Midbrain (tissue), 1 donor: ENCODE measurements at regions not wholly inside any gene's neighbourhood (a gene's known extent, or its start where the extent isn't known, plus 50 kb on each side); places are given as distances from the start of the nearest gene placed in this dataset.
"Not testable (repeated sequence)": the region's sequence is repeated elsewhere in the genome, so short reads cannot be mapped to it uniquely, and the experiment has no call there.

Experiments
- DNase-seq: peaks from one replicate; lab custom pipeline; 2025; lab: John Stamatoyannopoulos, UW

DNA sequence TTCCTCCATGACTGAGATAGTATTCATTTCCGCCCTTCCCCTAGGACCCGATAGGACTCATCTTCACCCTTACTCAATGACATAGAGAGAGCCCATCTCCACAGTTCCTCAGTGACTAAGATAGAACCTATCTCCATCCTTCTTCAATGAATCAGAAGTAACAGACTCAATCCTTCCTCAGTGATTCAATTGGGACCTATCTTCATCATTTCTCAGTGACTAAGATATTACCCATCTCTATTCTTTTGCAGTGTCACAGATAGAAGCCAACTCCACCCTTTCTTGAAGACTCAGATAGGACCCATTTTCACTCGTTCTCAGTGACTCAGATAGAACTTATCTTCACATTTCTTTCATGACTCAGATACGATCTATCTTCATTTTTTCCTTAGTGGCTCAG lies 164.6 kb downstream of the FBXO4 start:
- DNase-seq, result no peak

DNA sequence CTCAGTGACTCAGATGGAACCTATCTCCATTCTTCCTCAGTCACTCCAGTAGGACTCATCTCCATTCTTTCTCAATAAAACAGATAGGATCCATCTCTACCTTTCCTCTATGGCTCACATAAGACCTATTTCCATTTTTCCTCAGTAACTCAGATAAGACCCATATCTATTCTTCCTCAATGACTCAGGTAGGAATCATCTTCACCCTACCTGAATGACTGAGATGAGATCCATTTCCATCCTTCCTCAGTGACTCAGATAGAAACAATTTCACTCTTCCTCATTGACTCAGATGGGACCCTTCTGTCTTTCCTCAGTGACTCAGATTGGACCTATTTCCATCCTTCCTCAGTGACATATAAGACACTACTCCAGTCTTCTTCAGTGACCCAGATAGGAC lies 165.1 kb downstream of the FBXO4 start:
- DNase-seq, result no peak

DNA sequence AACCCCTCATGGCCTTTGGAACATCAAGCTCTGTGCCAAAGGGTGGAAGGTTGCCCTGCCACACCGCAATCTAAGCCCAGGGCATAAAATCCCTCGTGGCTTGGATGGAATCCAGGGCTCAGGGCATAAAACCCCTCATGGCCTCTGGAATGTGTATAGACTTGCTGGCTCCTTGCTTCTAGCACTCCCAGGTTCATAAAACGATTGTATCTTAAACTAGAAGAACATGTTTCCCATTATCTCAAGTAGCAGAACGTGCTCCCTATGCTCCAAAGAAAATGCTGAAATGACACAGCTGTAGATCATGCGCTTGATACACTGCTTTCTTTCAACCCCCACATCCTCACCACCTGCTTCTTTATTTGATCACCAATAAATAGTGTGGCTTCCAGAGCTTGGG lies 174.8 kb downstream of the FBXO4 start:
- DNase-seq, result not testable (repeated sequence)

DNA sequence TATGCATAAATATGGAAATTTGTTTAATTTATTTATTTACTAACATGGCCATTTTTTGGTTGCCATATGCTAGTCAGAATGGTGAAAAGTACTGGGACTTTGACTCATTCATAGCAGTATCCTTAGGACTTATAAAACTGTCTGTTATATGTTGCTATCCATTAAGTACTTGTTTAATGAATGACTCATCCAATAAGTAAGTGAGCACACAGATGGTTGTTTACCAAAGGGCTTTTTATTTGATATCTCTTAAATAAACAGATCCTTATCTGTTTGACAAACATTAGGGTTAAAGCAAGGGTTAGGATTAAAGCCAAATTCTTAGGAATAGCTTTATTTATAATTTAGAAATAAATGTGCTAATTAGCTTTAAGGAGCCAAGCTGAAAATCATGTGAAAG lies 183.4 kb downstream of the FBXO4 start:
- DNase-seq, result no peak

DNA sequence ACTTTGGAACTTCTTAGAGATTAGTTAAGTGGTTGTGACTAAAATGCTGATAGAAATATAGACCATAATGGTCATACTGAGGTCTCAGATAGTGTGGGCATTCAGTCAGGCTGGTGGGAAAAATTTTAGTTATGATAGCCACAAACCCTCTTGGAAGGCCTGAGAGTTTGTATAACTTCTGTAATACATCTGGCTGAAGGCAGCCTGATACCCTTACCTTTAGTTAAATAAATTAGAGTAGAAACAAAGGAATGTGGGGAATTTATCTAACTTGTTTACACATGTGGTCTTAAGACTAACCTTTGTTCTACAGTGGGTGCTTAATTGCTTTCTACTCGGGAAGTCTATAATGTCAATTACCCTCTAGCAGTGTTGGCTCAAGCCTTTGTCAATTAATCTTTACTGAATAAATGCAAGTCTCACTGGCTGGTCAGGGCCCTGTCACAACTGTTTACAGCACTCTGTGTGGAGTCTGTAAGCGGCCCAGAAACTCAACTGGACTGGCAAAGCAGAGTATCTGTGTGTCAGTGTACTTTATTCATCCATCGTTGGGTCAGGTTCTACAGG lies 184.0 kb downstream of the FBXO4 start:
- no peak for DNase-seq

DNA sequence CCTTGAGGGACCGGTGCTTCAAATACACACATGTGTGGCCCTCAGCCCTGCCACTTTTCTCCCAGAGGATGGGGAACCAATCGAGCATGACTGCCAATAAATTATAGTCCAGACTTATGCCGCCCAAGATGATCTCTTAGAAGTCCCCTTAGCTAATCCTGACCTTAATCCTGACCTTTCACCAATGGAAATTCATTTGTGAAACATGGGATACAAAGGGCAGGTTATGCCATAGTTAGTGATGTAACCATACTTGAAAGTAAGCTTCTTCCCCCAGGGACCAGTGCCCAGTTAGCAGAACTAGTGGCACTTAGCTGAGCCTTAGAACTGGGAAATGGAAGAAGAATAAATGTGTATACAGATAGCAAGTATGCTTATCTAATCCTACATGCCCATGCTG lies 190.6 kb downstream of the FBXO4 start:
- not testable (repeated sequence) for DNase-seq

DNA sequence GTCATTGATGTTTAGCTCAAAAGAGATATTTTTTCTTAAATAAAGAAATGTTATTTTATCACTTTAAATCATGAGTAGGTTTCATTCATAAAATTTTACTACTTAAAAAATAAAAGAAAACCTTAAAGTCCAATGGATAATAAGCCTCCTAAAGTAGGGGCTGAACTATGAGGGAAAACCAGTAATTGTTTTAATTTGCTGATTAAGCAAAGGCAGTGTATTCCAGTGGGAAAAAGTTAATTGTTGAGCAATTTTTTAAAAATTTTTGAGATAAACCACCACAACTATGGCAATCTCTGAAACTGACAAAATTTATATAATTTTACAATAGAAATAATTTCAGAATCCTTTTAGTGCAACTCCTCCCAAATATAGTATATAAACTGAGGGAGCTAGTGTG lies 195.0 kb downstream of the FBXO4 start:
- no peak for DNase-seq

DNA sequence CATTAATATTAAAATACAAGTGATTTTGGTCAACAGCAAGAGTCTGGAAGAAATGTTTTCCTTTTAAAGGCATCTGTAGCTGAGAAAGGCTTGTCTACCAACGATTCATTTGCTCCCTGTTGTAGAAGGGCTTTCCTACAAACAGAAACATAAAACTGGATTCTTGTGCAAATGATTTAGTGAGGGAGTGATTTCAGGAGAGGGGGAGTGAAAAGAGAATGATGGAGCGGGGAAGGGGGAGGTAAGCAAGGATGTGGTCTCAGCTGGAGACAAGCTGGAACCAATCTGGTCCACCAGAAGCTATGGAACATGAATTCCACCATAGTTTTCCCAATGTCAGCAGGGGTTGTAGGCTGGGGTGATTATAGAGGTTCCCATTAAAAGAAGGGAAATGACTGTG lies 196.3 kb downstream of the FBXO4 start:
- no peak for DNase-seq

DNA sequence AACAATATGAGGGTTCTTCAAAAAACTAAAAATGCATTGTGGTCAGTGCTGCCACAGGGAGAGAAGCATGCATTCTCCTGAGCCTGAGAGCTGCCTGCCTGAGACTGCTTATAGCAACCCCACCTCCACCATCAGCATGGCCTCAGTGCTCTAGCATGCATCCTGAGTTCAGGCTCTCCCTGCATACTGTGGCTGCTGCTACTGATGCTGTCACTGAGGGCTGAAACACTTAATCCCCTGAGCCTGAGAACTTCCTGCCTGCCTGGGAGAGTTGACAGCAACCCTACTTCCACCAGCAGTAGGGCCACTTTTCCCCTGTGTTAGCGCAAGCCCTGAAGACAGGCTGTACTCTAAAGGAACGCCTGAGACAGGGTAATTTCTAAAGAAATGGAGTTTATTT lies 206.0 kb downstream of the FBXO4 start:
- no peak for DNase-seq

DNA sequence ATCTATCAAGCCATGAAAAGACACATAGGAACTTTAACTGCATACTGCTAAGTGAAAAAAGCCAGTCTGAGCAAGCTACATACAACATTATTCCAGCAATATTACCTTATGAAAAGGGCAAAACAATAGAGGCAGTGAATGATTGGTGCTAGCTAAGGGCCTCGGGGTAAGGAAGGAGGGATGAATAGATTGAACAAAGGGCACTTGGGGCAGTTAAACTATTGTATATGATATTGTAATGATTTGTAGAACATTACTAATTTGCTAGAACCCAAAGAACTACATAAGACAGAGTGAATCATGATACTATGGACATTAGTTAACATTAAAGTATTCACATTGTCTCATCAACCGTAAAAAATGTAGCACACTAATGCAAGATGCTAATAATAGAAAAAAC lies 218.3 kb downstream of the FBXO4 start:
- no peak for DNase-seq

DNA sequence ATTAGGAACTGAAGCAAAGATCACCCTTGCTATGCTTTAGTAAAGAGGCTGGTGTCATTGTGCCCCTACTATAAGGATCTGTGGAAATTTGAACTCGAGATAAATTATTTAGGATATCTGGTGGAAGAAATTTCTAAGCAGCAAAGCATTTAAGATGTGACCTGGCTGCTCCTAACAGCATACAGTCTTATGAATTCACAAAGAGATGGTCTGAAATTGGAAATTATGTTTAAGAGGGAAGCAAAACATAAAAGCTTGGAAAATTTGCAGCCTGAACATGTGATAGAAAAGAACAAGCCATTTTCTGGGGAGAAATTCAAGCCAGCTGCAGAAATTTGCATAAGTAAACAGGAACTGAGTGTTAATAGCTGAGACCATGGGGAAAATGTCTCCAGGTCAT lies 223.7 kb downstream of the FBXO4 start:
- DNase-seq, result no peak

DNA sequence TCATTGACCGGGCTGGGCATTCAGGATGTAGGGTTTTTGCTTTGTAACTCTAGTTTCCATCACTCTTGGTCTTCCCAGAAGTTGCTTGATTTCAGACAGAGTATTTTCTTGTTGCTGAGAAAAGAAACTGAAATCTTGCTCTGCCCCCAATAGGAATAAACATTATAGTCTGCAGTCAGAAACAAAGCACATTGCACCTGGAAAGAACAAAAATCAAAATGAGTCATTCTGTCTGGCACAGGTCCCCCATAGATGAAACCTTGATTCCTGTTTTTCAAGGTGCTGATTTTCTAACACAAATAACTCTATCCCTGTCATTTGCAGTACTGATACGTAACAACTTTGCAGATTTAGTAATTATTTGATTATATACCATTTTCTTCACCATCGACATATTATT lies 232.1 kb downstream of the FBXO4 start:
- DNase-seq, result no peak

DNA sequence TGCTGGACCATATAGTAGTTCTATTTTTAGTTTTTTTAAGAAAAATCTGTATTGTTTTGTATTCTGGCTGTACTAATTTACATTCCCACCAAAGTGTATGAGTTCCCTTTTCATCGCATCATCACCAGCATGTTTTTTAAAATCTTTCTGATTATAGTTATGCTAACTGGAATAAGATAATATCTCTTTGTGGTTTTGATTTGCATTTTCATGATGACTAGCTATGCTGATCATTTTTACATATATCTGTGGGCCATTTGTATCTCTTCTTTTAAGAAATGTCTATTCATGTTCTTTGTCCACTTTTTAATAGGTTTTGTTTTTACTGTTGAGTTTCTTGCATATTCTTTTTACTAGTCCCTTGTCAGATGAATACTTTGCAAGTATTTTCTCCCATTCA lies 238.0 kb downstream of the FBXO4 start:
- DNase-seq, result no peak

DNA sequence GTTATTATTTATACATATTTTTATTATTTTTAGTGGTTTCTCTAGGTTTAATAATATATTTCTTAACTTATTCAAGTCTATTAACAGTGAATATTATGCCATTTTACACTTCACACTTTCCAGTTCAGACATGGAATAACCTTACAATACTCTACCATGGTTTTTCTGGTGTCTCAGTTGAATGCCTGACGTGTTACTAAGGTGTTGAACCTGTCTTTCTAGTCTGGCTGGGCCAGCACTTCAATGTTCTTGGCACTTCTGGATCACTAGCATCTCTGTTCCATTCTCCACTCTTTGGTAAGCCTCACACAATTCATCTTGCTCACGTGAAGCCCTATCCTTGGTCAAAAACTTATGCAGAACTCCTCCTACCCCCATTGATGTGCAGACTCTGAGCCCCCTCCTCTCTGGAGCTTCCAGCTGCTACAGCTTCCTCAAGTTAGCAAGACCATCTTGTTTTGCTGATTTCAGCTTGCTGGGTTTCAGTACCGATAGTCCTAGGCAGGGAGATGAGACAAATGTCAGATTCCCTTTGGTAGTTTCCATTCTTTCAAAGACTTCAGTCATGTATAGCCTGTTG lies 243.1 kb downstream of the FBXO4 start:
- no peak for DNase-seq

DNA sequence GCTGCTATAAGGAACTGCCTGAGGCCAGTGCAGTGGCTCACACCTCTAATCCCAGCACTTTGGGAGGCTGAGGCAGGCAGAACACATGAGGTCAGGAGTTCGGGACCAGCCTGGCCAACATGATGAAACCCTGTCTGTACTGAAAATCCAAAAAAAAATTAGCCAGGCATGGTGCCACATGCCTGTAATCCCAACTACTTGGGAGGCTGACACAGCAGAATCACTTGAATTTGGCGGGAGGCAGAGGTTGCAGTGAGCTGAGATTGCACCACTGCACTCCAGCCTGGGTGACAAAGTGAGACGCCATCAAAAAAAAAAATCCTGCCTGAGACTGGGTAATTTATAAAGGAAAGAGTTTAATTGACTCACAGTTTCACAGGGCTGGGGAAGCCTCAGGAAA lies 247.1 kb upstream of the GHR start:
- DNase-seq, result not testable (repeated sequence)

DNA sequence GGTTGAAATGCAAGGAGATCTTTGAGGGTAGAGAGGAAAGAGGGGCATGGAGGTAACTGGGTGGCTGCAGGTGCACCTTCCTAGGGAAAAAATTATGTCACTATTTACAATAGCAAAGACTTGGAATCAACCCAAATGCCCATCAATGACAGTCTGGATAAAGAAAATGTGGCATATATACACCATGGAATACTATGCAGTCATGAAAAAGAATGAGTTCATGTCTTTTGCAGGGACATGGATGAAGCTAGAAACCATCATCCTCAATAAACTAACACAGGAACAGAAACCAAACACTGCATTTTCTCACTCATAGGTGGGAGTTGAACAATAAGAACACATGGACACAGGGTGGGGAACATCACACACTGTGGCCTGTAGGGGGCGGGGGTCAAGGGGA lies 243.4 kb upstream of the GHR start:
- not testable (repeated sequence) for DNase-seq

DNA sequence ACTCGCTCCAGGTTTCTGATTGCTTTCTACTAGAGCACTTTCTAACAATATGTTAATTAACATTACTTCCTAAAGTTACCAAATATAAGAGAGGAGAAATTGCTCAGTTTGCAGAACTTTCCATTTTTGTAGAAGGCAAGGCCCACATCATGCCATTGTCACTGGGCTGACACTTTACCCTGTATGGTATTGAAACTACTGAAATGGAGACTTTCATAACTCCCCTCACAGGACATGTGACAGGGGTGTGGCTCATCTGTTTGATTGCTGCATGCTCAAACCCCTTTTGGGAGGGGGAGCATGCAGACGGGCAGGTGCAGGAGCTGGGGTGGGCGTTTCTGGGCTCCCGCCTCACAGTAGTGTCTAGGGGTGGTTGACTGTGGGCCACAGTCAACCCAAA lies 206.3 kb upstream of the GHR start:
- DNase-seq, result no peak

DNA sequence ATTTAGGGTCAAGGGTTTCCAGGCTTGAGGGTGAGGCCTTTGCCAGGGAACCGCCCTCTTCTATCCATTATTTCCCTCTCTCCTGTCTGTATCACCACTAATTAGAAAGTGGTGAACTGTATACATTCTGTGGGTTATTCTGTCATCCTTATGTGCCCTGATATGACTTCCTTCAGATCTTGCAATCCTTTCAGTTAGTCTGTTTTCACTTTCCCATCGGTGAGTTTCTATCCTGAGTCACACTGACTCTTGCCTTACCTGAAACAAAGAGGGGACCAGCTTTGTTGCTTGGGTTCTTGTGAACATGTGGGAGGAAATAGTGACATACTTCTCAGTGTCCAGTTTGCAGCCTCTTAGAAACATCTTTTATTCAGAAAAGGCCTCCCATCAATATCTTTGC lies 205.4 kb upstream of the GHR start:
- no peak for DNase-seq

DNA sequence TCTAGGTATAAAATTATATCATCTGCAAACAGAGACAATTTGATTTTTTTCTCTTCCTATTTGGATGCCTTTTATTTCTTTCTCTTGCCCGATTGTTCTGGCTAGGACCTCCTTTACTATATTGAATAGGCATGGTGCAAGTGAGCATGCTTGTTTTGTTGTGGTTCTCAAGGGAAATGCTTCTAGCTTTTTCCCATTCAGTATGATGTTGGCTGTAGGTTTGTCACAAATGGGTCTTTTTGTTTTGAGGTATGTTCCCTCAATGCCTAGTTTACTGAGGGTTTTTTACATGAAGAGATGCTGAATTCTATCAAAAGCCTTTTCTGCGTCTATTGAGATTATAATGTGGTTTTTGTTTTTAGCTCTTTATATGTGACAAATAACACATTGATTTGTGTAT lies 198.2 kb upstream of the GHR start:
- no peak for DNase-seq

DNA sequence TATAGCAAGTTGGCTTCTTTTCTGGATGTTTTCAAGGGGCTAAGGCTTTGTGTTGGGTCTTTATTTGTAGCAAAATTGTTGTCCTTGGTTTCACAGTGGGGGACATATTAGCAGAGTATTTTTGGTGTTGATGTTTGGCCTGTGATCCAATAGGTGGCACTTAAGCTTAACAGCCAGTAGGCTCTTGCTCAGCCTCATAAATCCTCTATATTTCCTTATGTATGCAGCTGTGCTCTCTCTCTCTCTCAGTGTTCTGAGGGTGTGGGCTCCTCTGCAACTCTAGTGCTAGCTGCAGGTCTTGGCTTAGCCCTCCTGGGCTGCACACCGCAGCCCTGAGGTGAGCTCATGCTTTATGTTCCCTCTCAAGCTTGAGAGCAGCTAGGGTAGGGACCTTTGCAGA lies 195.0 kb upstream of the GHR start:
- no peak for DNase-seq

DNA sequence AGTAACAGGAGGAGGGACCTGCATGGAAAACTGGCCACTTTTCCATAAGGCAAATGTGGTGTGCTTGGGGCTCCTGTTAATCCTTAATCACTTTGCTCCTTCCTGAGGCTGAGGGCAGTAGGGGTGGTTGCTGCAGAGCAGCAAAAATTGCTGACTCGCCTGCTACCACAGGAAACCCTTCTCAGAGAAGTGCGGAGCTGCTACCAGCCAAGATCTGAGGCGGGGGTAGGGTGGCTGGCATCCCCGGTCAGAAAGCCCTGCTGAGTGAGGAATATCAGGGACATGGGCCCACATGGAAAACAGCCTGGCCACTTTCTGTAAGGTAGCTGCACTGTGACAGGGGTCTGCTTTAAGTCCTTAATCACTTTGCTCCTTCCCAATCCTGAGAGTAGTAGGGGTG lies 192.4 kb upstream of the GHR start:
- no peak for DNase-seq

DNA sequence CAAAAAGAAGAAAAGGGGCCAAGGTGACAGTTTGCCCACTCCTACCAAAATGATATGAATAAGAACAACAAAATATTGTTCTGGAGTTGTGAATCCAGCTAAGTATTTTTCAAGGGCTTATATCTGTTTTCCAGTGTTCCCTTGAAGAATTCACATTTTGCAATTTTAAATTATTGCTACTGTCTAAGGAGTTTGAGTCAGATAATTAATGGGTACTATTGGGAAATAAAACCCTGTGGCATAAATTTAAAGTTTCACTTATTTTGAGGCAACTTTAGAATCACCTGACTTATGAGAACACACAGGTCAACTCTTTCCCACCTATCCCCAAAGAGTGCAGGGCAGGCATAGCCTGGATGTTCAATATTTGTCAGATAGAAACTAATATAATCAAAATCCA lies 188.0 kb upstream of the GHR start:
- no peak for DNase-seq

DNA sequence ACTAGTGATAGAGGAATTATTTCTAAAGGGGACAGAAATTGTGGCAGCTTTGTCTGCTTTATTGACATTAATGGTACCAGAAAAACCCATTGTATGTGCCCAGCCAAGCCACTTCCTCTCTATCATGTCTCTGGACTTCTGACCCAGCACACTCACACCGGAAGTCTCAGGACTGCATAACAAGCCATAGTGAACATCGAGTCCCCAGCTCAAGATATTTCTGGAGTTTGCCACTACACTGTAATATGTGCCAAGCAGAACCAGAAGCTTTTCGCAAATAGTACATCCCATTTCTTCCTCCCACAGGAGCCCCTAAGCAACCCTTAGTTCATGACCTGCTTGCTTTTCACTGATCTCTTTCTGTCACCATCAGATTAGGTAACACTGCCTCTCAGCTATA lies 187.4 kb upstream of the GHR start:
- no peak for DNase-seq

DNA sequence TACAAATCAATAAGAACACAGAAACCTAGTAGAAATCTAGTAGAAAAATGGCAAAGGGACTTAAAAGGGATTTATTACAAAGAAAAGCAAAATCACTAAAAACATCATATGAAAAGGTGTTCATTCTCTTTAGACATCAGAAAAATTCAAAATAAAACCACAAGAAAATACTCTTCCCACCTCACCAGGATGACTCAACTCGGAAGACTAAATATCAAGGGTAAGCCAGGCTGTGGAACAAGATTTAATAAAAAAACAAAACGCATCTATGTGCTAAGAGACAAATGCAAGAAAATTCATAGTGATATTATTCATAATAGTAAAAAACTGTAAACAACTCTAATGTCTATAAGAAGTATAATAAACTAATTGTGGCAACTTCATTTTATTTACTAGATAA lies 181.6 kb upstream of the GHR start:
- DNase-seq, result no peak

DNA sequence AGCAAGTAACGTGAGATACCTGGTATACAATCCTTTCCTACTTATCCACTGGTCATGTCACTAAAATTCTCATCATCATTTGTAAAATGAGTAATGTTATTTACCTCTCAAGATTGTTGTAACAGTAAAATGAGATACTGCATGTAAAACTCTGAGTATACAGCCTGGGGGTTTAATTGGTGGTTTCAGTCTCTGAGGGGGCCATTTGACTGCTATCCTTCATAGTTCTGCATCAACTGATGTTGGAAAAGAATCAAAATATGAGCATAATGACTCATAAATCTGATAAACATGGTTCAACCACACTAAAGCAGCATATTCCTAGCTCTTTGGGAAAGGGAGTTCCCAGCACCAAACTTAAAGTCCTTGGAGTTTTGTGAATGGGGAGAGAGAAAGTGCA lies 181.0 kb upstream of the GHR start:
- no peak for DNase-seq
